Retinal pigment epithelial cell (primary cell): ENCODE measurements at regions not wholly inside any gene's neighbourhood (a gene's known extent, or its start where the extent isn't known, plus 50 kb on each side); places are given as distances from the start of the nearest gene placed in this dataset.

Experiments used
- DNase-seq: peaks from one replicate; pipeline ENCODE4 v3.0.0-alpha.2; 2010; ENCODE audit warnings: low read depth
- H3K4me3 ChIP-seq: 2 replicates; pipeline ENCODE4 v1.5.1; 2011; ENCODE audit warnings: mild to moderate bottlenecking, low read length, control low read depth, moderate library complexity
- TF ChIP-seq, protein P1 (sequence below): conservative IDR thresholded peaks from 2 replicates; pipeline ENCODE4 v1.5.1; 2011; ENCODE audit warnings: low read depth, low read length, control low read depth, inconsistent platforms

DNA sequence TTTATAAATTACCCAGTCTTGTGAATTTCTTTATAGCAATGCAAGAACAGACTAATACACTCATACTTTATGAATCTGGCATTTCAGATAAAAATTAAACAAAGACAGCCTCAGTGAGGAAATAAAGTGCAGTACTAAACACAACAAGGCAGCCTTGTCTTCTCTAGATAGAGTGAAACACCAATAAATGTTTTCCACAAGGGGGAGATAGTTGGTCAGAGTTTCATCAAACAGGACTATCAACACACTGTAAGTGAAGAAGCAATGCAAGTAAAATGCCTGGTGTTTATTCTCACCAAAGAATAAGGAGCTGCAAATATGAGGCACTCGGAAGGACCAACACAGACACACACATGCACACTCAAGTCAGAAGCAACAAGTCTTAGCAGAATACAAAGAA is 62.8 kb downstream of the FAM9B start:
- TF ChIP-seq, protein P1, sequence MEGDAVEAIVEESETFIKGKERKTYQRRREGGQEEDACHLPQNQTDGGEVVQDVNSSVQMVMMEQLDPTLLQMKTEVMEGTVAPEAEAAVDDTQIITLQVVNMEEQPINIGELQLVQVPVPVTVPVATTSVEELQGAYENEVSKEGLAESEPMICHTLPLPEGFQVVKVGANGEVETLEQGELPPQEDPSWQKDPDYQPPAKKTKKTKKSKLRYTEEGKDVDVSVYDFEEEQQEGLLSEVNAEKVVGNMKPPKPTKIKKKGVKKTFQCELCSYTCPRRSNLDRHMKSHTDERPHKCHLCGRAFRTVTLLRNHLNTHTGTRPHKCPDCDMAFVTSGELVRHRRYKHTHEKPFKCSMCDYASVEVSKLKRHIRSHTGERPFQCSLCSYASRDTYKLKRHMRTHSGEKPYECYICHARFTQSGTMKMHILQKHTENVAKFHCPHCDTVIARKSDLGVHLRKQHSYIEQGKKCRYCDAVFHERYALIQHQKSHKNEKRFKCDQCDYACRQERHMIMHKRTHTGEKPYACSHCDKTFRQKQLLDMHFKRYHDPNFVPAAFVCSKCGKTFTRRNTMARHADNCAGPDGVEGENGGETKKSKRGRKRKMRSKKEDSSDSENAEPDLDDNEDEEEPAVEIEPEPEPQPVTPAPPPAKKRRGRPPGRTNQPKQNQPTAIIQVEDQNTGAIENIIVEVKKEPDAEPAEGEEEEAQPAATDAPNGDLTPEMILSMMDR: peak; percentile 24

GRCh38 chrX:8969378-8969777 is 64.5 kb downstream of the FAM9B start:
- H3K4me3 ChIP-seq: no peak overlapping the region
- no peak for DNase-seq
- TF ChIP-seq, protein P1: no peak

More for the DNA sequence above, 62.8 kb downstream of the FAM9B start:
- H3K4me3 ChIP-seq: no peak overlapping the region
- DNase-seq: no peak

DNA sequence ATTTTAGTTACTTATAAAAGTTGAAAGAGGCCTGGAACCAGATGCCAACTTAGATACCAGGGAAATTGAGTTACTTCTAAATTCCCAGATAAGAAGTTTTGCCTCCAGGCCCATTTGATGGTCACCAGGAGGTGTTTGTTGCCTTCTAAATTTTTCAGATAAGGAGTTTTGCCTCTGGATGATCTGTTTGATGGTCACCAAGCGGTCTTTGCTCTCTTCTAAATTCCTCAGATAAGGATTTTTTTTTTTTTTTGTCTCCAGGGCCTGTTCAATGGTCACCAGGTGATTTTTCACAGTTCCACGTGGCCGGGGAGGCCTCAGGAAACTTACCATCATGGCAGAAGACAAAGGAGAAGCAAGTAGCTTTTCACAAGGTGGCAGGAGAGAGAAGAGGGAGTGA is 66.5 kb downstream of the FAM9B start:
- TF ChIP-seq, protein P1: no peak
- H3K4me3 ChIP-seq: no peak overlapping the region
- no peak for DNase-seq

DNA sequence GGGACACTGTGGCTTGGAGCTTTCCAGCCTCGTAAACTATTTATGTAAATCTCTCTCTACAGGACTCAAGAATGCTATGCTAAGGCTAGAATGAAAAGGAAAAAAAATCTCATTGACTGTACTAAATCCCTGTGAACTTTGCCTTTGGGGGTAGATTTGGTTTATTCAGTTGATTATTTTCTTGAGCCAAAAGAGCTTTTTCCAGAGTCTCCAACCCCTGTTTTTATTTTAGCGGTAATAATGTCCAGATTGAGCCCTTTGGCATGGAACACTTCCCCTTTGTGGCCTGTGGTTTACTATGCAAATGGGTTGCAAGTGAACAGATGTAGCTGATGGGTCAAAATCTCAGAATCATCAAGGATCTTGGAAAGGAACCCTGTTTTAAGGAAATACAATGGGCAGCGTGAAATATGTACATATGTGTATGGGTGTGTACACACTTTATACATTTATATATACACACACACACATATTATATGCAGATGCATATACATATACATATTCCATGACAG is 72.9 kb downstream of the FAM9B start:
- TF ChIP-seq, protein P1: no peak
- H3K4me3 ChIP-seq: no peak overlapping the region
- no peak for DNase-seq

DNA sequence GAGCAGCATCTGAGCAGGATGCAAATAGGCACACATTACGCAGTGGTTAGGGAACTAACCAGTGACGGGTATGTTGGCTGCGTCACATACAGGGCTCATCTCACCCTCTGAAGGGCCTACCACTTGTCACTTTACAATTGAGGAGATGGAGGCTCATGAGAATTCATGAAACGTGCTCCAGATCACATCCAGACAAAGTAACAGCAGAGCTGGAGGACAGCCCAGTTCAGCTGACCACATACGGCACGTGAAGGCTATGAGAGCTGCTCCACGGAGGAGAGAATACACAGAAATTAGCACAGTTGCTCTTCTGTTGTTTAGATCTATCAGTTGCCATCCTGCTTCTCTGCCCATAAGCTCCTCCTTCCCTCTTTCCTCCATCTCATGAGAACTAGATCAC is 78.4 kb downstream of the FAM9B start:
- DNase-seq: no peak
- H3K4me3 ChIP-seq: no peak overlapping the region
- TF ChIP-seq, protein P1: no peak

DNA sequence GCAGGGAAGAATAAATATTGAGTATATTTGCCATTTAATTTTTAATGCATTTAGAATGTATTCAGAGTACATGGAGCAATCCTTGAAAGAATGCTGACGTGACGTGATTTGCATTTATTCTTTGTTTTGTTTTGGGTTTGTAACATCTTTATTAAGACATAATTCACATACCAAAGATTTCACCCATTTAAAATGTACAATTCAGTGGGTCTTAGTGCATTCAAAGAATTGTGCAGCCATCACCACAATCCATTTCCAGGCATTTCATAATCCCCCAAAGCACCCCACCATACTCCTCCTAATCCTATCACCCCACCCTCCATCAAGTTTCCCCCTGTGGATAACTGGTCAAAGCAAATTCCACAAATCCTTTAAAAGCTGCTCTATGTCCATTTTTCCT is 87.4 kb downstream of the FAM9B start:
- DNase-seq: peak; percentile 71
- H3K4me3 ChIP-seq: no peak overlapping the region
- TF ChIP-seq, protein P1: no peak

- H3K4me3 ChIP-seq: no peak overlapping the region
- DNase-seq: no peak
- TF ChIP-seq, protein P1: no peak
Measured at GRCh38 chrX:8939322-8939721, 94.6 kb downstream of the FAM9B start.
